IPS DF 6.9 (cell line): ENCODE measurements at regions not wholly inside any gene's neighbourhood (a gene's known extent, or its start where the extent isn't known, plus 50 kb on each side); places are given as distances from the start of the nearest gene placed in this dataset.

Experiments used
- DNase-seq: peaks from one replicate; pipeline ENCODE4 v3.0.0-alpha.2; 2013; ENCODE audit warnings: low read depth, low spot score
- H3K27ac ChIP-seq: one replicate; pipeline ENCODE4 v1.5.1; 2013; ENCODE audit warnings: low read length, control low read depth
- H3K27me3 ChIP-seq: 2 replicates; pipeline ENCODE4 v1.6.1; 2013; ENCODE audit warnings: mild to moderate bottlenecking, low read length; ENCODE audit not compliant: control insufficient read depth, insufficient read depth
- H3K36me3 ChIP-seq: 2 replicates; pipeline ENCODE4 v1.6.1; 2013; ENCODE audit warnings: low read length; ENCODE audit not compliant: control insufficient read depth, insufficient read depth
- H3K4me1 ChIP-seq: 2 replicates; pipeline ENCODE4 v1.6.1; 2013; ENCODE audit warnings: low read length; ENCODE audit not compliant: control insufficient read depth, insufficient read depth
- H3K4me3 ChIP-seq: 2 replicates; pipeline ENCODE4 v1.5.1; 2013; ENCODE audit warnings: mild to moderate bottlenecking, low read length
- H3K9me3 ChIP-seq: 2 replicates; pipeline ENCODE4 v1.6.1; 2013; ENCODE audit warnings: low read length, inconsistent platforms; ENCODE audit not compliant: control insufficient read depth, insufficient read depth
- WGBS: extraction: QIAGEN DNeasy Blood & Tissue Kit; methylation state at CpG from one replicate; pipeline ENCODE4 v1.1.7; 2013; ENCODE audit warnings: mixed read lengths, missing lambda C conversion rate; ENCODE audit not compliant: insufficient read length, insufficient coverage; 5-methylcytosine and 5-hydroxymethylcytosine counted together

- Histone ChIP-seq H3K9me3 (no peaks in the 10 kb centered on the region), H3K27ac (no peak overlapping the region), H3K4me3 (no peak overlapping the region), H3K4me1 (peaks cover 2% of the 10 kb centered on the region; the same call in 1 of the 2 replicates), H3K27me3 (no peaks in the 10 kb centered on the region), H3K36me3 (no peaks in the 10 kb centered on the region)
- no CpG with 5 or more reads among the region's 5 CpGs for WGBS
- DNase-seq: no peak
Measured at GRCh38 chr12:92431146-92431545, 271.6 kb upstream of the PLEKHG7 start.

- Histone ChIP-seq H3K27me3 (no peaks in the 10 kb centered on the region), H3K4me3 (no peak overlapping the region), H3K9me3 (no peaks in the 10 kb centered on the region), H3K27ac (no peak overlapping the region), H3K4me1 (peaks cover 3% of the 10 kb centered on the region; the same call in 1 of the 2 replicates), H3K36me3 (no peaks in the 10 kb centered on the region)
- no peak for DNase-seq
Measured at GRCh38 chr12:92426332-92426731, 276.5 kb upstream of the PLEKHG7 start.

DNA sequence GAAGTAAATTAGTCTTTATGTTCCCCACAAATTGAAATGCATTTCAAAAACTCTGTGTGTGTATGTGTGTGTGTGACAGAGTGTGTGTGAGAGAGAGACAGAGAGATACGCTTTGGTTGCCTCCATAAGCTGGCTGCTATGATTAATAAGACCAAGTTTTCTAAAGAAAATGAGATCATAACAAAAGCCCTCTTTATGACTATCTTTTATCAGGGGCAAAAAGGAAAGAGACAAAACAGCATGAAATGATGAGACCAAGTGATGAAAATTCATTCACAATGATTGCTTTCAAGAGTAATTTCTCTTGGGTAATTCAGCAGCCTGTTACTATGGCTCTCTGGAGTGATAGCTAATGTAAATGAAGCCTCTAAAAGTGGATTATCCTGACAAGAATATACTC, 277.6 kb upstream of the PLEKHG7 start:
- no CpG with 5 or more reads among the region's 1 CpG for WGBS
- H3K27ac ChIP-seq: no peak overlapping the region

DNA sequence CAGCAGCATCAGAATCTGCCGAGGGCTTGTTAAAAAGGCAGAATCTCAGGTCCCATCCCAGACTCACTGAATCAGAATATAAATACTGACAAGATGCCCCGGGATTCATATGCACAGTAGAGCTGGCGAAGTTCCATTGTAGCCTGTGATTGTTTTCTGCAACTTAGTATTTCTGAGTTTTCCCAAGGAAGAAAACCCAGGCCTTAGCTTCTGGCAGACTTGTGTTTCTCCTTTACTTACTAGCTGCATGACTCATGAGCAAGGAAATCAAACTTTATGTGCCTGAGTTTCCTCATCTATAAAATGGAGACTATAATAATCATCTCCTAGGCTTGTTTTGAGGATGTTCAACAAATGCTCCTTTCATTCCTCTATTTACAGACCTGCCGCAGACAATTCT, 278.5 kb upstream of the PLEKHG7 start:
- H3K4me3 ChIP-seq: no peak overlapping the region
- H3K27me3 ChIP-seq: no peaks in the 10 kb centered on the region
- peaks cover 3% of the 10 kb centered on the region; the same call in 1 of the 2 replicates for H3K4me1 ChIP-seq
- no peaks in the 10 kb centered on the region for H3K36me3 ChIP-seq
- WGBS: no CpG with 5 or more reads among the region's 4 CpGs
- H3K27ac ChIP-seq: no peak overlapping the region
- no peaks in the 10 kb centered on the region for H3K9me3 ChIP-seq
- peak; percentile 29 for DNase-seq

More for the DNA sequence above, 277.6 kb upstream of the PLEKHG7 start:
- Histone ChIP-seq H3K27me3 (no peaks in the 10 kb centered on the region), H3K4me3 (no peak overlapping the region), H3K9me3 (no peaks in the 10 kb centered on the region), H3K4me1 (peaks cover 3% of the 10 kb centered on the region; the same call in 1 of the 2 replicates), H3K36me3 (no peaks in the 10 kb centered on the region)
- DNase-seq: no peak

GRCh38 chr12:92421701-92422100, 276.1 kb upstream of the BTG1 start:
- Histone ChIP-seq H3K4me1 (peaks cover 3% of the 10 kb centered on the region; the same call in 1 of the 2 replicates), H3K27ac (no peak overlapping the region), H3K4me3 (no peak overlapping the region), H3K36me3 (no peaks in the 10 kb centered on the region), H3K9me3 (no peaks in the 10 kb centered on the region), H3K27me3 (no peaks in the 10 kb centered on the region)
- DNase-seq: no peak

GRCh38 chr12:92421042-92421441, 275.4 kb upstream of the BTG1 start:
- H3K9me3 ChIP-seq: no peaks in the 10 kb centered on the region
- no CpG with 5 or more reads among the region's 1 CpG for WGBS
- H3K27me3 ChIP-seq: no peaks in the 10 kb centered on the region
- no peaks in the 10 kb centered on the region for H3K36me3 ChIP-seq
- 0 out of 2 replicates have a peak, but pooled peaks cover 2% of the 10 kb centered on the region for H3K4me1 ChIP-seq
- DNase-seq: no peak
- no peak overlapping the region for H3K27ac ChIP-seq
- no peak overlapping the region for H3K4me3 ChIP-seq

DNA sequence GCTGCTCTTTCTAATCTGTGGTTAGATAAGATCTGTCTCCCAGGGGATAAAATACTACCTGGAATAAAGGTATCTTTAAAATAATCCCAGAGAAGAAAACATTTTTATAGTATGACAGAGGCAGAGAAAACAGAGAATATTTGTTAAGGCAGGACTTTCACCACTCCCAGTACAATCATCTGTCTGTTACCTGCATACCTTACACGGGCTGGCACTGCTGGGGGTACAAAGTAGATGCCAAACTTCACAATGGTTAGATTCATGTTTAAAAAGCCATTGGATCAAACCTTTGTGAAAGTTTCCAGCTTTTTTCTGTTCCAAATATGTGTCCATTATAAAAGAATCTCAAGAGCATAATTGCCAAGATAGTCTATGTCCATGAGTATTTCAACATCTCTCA, 273.6 kb upstream of the BTG1 start:
- WGBS: no CpG with 5 or more reads among the region's 1 CpG
- Histone ChIP-seq H3K27ac (no peak overlapping the region), H3K4me1 (0 out of 2 replicates have a peak, but pooled peaks cover 2% of the 10 kb centered on the region), H3K36me3 (no peaks in the 10 kb centered on the region), H3K27me3 (no peaks in the 10 kb centered on the region), H3K4me3 (no peak overlapping the region), H3K9me3 (no peaks in the 10 kb centered on the region)
- no peak for DNase-seq

GRCh38 chr12:92418381-92418780, 272.7 kb upstream of the BTG1 start:
- no peaks in the 10 kb centered on the region for H3K36me3 ChIP-seq
- no peaks in the 10 kb centered on the region for H3K9me3 ChIP-seq
- no peak overlapping the region for H3K27ac ChIP-seq
- no peak overlapping the region for H3K4me3 ChIP-seq
- DNase-seq: no peak
- H3K4me1 ChIP-seq: 0 out of 2 replicates have a peak, but pooled peaks cover 2% of the 10 kb centered on the region
- WGBS: no CpG with 5 or more reads among the region's 2 CpGs
- no peaks in the 10 kb centered on the region for H3K27me3 ChIP-seq

GRCh38 chr12:92417373-92417772, 271.7 kb upstream of the BTG1 start:
- Histone ChIP-seq H3K36me3 (no peaks in the 10 kb centered on the region), H3K9me3 (no peaks in the 10 kb centered on the region), H3K27me3 (no peaks in the 10 kb centered on the region), H3K27ac (no peak overlapping the region), H3K4me1 (no peaks in the 10 kb centered on the region), H3K4me3 (no peak overlapping the region)
- no peak for DNase-seq
- WGBS: no CpG with 5 or more reads among the region's 2 CpGs

DNA sequence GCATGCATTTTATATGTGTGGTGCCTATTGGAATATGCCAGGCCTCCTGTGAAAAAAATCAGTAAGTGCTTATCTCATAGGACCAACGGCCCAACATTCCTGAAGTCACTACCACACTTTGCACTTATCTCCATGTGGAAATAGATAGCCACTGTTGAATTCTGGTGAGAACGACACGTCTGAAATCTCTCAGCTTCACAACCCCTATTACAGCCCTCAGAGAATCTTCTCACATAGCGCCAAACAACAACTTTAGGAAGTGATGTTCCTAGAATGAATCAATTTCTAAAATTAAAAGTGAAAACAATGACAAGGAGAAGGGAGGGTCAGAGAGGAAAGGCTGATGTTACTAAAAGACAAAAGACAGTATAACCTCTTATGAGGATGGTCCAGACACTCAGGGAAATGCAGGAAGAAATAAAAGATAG, 270.8 kb upstream of the BTG1 start:
- Histone ChIP-seq H3K4me1 (peaks cover 2% of the 10 kb centered on the region; the same call in 1 of the 2 replicates), H3K27ac (no peak overlapping the region), H3K4me3 (no peak overlapping the region), H3K9me3 (no peaks in the 10 kb centered on the region), H3K27me3 (no peaks in the 10 kb centered on the region), H3K36me3 (no peaks in the 10 kb centered on the region)
- WGBS: no CpG with 5 or more reads among the region's 4 CpGs
- DNase-seq: no peak

GRCh38 chr12:92414170-92415070, 268.8 kb upstream of the BTG1 start:
- H3K27ac ChIP-seq: no peak overlapping the region
- no peak overlapping the region for H3K4me3 ChIP-seq
- no peaks in the 10 kb centered on the region for H3K36me3 ChIP-seq
- H3K9me3 ChIP-seq: no peaks in the 10 kb centered on the region
- peaks cover 2% of the 10 kb centered on the region; the same call in 1 of the 2 replicates for H3K4me1 ChIP-seq
- WGBS: no CpG with 5 or more reads among the region's 5 CpGs
- H3K27me3 ChIP-seq: no peaks in the 10 kb centered on the region
- no peak for DNase-seq
